Thyroid gland (tissue), 4 donors: ENCODE measurements at regions not wholly inside any gene's neighbourhood (a gene's known extent, or its start where the extent isn't known, plus 50 kb on each side); places are given as distances from the start of the nearest gene placed in this dataset.

Source experiments
- DNase-seq, 2 donors: peaks; one replicate each; pipeline ENCODE4 v3.0.0-alpha.2; 2019
- H3K27ac ChIP-seq, 3 donors: fragments of 200-600 bp; sonication (generic); 1 replicate in 2 of 3; 2 replicates in 1 of 3; pipeline ENCODE4 v1.5.1; 2016 to 2019; ENCODE audit warnings: mild to moderate bottlenecking in 1 of 3, moderate library complexity in 1 of 3
- H3K27me3 ChIP-seq: fragments of 200-600 bp; sonication (generic); one replicate; pipeline ENCODE4 v1.5.1; 2019
- H3K36me3 ChIP-seq, 2 donors: fragments of 200-600 bp; sonication (generic); one replicate each; pipeline ENCODE4 v1.5.1; 2016 to 2019
- H3K4me1 ChIP-seq, 2 donors: fragments of 200-600 bp; sonication (generic); one replicate each; pipeline ENCODE4 v1.5.1; 2017 to 2019
- H3K4me3 ChIP-seq, 3 donors: fragments of 200-600 bp; sonication (generic); replicated peaks in 1 of 3; 1 replicate in 2 of 3; 2 replicates in 1 of 3; pipeline ENCODE4 v1.5.1; 2016; ENCODE audit warnings: mild to moderate bottlenecking in 1 of 3
- H3K9me3 ChIP-seq: fragments of 200-600 bp; sonication (generic); one replicate; pipeline ENCODE4 v1.5.1; 2017
- POLR2A ChIP-seq, 2 donors: fragments of 450-650 bp; IDR thresholded peaks; one replicate each; pipeline ENCODE4 v1.6.1; 2017; ENCODE audit warnings: antibody characterized with exemption in 2 of 2, mild to moderate bottlenecking in 2 of 2, moderate library complexity in 1 of 2
- WGBS, 2 donors: methylation state at CpG; one replicate each; pipeline ENCODE4 v1.1.5; 2017; 5-methylcytosine and 5-hydroxymethylcytosine counted together
- intact Hi-C: fragments of 100-400 bp; cut with DNase I; formaldehyde crosslinking; loops from one replicate; pipeline ENCODE4 v1.15.1; 2023
- TF ChIP-seq, protein P1 (sequence below), 6 experiments: fragments of 200-600 bp in 3 of 6; fragments of 450-650 bp in 3 of 6; sonication (generic) in 3 of 6; IDR thresholded peaks; one replicate each; pipeline ENCODE4 v1.5.1; 2016 to 2019; ENCODE audit warnings: antibody characterized with exemption in 6 of 6, mild to moderate bottlenecking in 2 of 6, inconsistent platforms in 1 of 6, moderate library complexity in 1 of 6

GRCh38 chr16:50932348-50932935, 190.6 kb downstream of the CYLD start:
- H3K36me3 ChIP-seq: no peaks in the 10 kb centered on the region
- intact Hi-C loops: no loop called here
- H3K27me3 ChIP-seq: no peaks in the 10 kb centered on the region
- H3K27ac ChIP-seq: no peak overlapping the region
- no peaks in the 10 kb centered on the region for H3K4me1 ChIP-seq
- H3K9me3 ChIP-seq: no peaks in the 10 kb centered on the region
- no peak for DNase-seq
- no peak for TF ChIP-seq POLR2A (IDR thresholded peaks at IDR 0.05)
- TF ChIP-seq, protein P1, sequence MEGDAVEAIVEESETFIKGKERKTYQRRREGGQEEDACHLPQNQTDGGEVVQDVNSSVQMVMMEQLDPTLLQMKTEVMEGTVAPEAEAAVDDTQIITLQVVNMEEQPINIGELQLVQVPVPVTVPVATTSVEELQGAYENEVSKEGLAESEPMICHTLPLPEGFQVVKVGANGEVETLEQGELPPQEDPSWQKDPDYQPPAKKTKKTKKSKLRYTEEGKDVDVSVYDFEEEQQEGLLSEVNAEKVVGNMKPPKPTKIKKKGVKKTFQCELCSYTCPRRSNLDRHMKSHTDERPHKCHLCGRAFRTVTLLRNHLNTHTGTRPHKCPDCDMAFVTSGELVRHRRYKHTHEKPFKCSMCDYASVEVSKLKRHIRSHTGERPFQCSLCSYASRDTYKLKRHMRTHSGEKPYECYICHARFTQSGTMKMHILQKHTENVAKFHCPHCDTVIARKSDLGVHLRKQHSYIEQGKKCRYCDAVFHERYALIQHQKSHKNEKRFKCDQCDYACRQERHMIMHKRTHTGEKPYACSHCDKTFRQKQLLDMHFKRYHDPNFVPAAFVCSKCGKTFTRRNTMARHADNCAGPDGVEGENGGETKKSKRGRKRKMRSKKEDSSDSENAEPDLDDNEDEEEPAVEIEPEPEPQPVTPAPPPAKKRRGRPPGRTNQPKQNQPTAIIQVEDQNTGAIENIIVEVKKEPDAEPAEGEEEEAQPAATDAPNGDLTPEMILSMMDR (IDR thresholded peaks at IDR 0.05): no peak
- no peak overlapping the region for H3K4me3 ChIP-seq

DNA sequence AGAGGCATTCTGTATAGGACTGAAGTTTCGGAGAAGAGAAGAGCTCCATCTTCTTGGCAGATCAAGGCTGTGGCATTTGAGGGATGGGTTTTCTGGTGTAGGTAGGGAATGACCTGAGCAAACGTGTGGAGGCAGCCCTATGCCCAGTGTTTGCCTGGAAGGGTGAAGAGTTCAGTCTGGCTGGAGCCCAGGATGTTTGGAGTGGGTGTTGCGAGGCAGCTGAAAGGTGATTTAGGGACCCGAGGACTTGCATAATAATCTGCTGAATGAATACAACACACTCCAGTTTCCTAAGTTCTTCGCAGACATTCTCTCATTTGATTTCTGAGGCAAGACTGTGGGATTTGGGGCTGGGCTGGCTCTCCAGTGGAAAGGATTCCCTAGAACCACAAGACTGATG, 186.2 kb downstream of the CYLD start:
- H3K27me3 ChIP-seq: no peaks in the 10 kb centered on the region
- no peaks in the 10 kb centered on the region for H3K36me3 ChIP-seq
- WGBS, 2 donors: 64 to 75% methylated on average over 5 of the region's 5 CpGs
- intact Hi-C loops: no loop called here
- H3K9me3 ChIP-seq: no peaks in the 10 kb centered on the region
- H3K4me3 ChIP-seq: no peak overlapping the region
- TF ChIP-seq, protein P1 (IDR thresholded peaks at IDR 0.05): no peak
- TF ChIP-seq POLR2A (IDR thresholded peaks at IDR 0.05): no peak
- DNase-seq: no peak
- H3K27ac ChIP-seq: no peak overlapping the region
- no peaks in the 10 kb centered on the region for H3K4me1 ChIP-seq

- H3K9me3 ChIP-seq: no peaks in the 10 kb centered on the region
- WGBS, 2 donors: 84 to 87% methylated on average over 7 of the region's 7 CpGs
- intact Hi-C loops: no loop called here
- DNase-seq: no peak
- H3K4me1 ChIP-seq: no peaks in the 10 kb centered on the region
- H3K27me3 ChIP-seq: no peaks in the 10 kb centered on the region
- H3K27ac ChIP-seq: no peak overlapping the region
- no peaks in the 10 kb centered on the region for H3K36me3 ChIP-seq
- TF ChIP-seq, protein P1 (IDR thresholded peaks at IDR 0.05): no peak
- TF ChIP-seq POLR2A (IDR thresholded peaks at IDR 0.05): no peak
- H3K4me3 ChIP-seq: no peak overlapping the region
Observed at GRCh38 chr16:50925758-50926357, 184.0 kb downstream of the CYLD start.

- Histone ChIP-seq H3K27me3 (no peaks in the 10 kb centered on the region), H3K4me3 (no peak overlapping the region), H3K27ac (no peak overlapping the region), H3K4me1 (no peaks in the 10 kb centered on the region), H3K36me3 (no peaks in the 10 kb centered on the region), H3K9me3 (no peaks in the 10 kb centered on the region)
- WGBS, 2 donors: 97 to 98% methylated on average over 8 of the region's 8 CpGs
- no peak for DNase-seq
- intact Hi-C loops: no loop called here
- TF ChIP-seq, protein P1 (IDR thresholded peaks at IDR 0.05): no peak
- TF ChIP-seq POLR2A (IDR thresholded peaks at IDR 0.05): no peak
Observed at GRCh38 chr16:50924759-50925545, 183.1 kb downstream of the CYLD start.
